NCI-H526 treated with DMSO at 0.1 percent for 48 hours (cell line): ENCODE measurements at regions not wholly inside any gene's neighbourhood (a gene's known extent, or its start where the extent isn't known, plus 50 kb on each side); places are given as distances from the start of the nearest gene placed in this dataset.
A peak's percentile ranks its signal among the peaks of the same experiment; 100 is the strongest.
"Not testable (repeated sequence)": the region's sequence is repeated elsewhere in the genome, so short reads cannot be mapped to it uniquely, and the experiment has no call there.

ENCODE experiments used
- DNase-seq: peaks from one replicate; lab custom pipeline; 2025; lab: John Stamatoyannopoulos, UW

DNA sequence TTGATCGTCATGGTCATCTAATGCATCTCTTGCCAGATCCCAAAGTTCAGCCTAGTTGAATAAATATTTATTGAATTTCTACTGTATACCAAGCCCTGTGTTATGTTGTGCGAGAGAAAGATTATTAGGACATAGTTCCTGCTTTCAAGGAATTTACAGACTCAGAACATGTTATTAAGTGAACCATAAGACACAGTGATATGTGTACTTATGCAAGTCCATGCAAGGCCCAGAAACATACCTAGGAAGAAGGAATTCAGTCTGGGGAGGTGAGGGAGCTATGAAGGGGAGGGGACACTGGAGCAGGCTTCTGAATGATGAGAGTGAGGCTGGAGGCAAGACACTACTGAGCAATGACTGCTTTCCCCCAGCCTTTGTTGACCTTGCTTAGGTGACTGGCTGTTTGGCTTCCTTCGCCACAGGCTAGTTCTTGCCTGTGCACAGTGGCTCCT, 81.4 kb downstream of the ACAA2 start:
- DNase-seq, result no peak

DNA sequence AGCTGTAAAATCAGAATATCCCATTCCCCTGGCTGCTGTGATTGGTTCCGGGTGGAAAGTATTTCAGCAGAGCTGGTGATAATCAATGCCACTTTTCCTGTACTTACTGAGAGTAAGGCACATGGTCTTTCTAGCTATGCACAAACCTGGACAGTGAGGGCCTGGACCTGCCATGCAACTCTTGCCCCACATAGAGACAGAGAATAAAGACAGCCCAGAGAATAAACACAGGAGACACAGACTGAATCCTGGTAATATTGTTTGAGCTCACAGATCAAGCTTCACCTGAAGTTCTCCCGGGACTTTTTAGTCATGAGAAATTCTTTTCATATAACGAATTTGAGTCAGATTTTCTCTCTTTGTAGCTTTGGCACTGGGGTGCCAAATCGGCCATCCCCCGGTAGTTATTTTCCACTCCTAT, 81.9 kb downstream of the ACAA2 start:
- DNase-seq, result no peak

DNA sequence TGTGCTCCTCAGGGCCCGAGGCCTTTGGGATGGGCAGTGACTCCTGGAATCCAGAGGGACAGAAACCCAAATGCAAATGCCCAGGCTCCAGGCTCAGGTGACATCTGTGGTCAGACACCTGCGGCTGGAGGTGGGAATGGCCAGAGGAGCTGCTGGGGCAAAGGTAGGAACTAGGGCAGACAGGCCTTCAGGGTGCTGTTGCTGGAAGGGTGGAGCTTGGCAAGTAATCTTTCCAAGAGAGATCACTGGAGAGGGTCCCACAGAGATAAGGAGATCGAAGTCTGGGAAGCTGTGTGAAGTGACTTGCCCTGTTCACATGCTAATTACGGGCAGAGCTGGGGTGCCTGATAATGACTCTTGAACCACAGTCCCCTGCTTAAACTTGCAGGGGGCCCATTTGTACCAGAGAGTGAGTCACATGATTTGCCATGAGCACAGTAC, 82.4 kb downstream of the ACAA2 start:
- DNase-seq, result no peak

DNA sequence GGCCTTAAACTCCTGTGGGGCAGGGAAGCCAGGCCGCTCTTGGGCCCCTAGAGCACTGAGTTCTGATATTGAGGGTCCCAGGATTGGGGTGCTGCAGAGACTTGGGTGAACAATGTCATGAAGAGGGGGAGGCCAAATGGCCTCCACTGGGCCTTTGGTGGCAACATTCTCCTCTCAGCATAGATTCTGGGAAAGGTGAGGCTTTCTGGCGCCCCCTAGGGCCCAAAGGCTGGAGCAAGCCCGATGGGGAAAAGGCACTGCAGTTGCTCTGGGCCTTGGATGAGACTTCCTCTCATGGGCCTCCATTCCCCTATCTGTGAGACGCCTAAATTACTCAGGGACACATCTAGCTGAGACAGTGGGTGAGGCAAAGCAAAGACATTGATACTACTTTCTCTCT, 84.8 kb downstream of the ACAA2 start:
- peak; percentile 1 for DNase-seq

DNA sequence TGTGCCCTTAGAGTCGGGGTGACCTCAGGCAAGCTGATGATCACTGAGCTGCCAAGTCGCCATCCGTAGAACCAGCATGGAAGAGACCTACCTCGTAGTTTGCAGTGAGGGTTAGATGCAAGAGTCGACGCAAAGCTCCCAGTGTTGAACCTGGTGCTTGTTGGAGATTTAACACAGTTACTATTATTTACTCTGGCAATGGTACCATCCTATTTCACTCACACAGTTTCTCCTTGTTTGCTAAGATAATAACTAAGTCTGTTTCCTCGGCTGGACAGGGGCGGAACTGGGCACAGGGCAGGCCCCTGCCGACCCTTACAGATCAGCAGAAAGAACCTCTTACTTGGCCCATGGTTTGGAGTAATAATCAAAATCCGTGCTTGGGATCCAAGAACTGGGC, 85.5 kb downstream of the ACAA2 start:
- no peak for DNase-seq

DNA sequence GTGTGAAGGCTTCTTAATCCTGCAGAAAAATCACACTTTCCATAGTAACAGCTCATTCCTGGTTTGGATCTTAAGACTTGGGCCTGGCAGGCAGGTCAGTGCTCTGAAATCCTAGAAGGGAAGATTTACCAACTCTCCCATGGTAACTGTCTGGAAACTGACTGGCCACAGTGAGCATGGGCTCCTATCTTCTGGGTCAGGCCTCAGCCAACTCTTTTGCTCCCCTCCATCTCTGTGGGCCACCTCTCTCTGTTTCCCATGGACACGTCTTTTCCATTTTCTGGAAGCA, 86.7 kb downstream of the ACAA2 start:
- no peak for DNase-seq

DNA sequence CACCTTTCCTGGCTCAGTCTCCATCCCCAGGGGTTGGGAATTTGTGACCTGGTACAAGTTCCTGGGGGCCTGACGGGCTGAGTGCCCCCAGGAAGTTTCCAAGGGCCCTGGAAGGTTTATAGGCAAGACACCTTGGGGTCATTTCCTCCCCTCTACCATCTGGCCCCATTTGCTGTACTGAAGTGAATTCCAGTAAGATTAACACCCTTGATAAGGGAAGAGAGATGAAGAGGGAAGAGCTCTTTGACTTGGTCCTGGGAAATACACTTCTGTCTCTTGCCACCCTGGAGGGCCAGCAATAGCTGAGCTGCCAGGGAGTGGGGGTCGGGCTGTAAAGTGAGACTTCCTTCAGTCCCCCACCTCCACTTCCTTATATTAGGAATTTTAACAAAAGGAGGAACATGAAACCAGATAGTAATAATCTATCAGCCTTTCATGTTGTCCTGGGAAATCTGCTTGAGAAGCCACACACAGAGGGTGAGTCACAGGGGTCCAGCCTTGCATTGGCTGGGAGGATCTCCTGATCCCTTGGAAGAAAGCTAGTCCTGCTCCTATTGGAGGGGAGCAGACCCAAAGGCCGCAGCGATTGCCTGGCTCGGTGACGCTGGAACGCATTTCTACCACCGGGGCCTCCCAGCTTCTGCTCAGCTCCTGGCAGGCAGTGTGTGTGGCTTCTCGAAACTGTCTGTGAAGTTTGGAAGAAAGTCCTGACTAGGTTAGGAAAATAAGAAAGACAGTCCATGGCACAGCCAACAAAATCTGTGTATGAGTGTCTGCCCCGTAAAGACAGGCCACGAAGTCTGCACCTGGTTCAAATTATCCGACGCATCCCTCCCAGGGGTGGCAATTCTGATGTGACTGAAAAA, 87.3 kb downstream of the ACAA2 start:
- DNase-seq, result no peak

DNA sequence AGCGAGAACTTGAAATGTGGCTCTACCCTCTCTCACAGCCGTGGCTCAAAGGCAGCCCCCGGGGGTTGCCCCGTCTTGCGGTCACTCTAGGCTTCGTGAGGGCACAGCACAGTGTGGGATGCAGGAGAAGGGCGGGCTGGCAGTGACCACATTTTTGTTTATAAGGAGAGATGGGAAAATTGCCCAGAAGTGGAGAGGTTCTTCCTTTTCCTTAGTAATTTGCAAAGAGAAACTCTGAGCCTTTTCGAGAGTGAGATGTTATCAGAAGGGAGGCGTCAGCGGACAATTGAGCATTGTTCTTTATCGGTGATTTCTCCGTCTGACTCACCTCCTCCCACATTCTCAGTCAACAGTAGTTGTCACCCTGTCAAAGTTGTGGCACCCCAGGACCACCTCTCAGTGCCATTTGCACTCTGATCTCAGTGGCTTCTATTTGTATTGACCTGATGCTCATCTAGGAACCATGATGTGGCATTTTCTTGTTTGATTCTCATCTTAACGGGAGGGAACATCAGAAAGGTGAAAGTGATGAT, 89.6 kb downstream of the ACAA2 start:
- DNase-seq, result peak; percentile 39

DNA sequence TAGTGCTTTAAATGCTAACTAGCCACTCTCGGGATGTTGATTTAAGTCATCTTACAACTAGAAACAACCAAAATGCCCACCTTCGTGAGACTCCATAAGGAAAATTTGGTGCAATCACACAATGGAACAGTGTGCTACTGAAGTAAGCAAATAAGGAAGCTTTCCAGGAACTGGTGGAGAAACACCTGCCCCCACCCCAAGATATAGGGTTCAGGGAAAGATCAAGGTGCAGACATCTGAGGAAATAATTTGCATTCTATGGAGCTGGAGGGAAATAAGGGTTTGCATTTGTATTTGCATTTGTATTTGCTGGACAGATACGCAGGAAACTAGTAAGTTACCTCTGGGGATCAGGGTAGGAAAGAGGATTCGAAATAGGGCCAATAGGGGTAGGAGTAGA, 90.9 kb downstream of the ACAA2 start:
- DNase-seq, result peak; percentile 94

DNA sequence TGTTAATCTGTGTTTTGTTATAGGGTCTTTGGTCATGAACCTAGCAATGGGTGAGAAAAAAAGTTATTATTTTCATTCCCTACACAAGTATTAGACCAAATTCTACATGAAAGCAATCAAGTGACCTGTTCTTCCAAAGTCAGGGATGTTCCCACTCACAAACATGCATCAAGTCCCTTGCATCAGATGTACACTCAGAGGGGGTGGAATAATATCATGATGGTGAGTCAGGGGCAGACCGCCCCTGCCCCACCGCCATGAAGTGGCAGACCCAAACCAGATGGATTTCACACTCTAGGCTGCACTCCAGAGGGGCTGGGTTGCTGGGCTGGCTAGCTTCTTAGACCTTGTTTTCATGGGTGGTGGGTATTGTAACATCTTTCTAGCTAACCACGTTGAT, 91.4 kb downstream of the ACAA2 start:
- DNase-seq, result no peak

DNA sequence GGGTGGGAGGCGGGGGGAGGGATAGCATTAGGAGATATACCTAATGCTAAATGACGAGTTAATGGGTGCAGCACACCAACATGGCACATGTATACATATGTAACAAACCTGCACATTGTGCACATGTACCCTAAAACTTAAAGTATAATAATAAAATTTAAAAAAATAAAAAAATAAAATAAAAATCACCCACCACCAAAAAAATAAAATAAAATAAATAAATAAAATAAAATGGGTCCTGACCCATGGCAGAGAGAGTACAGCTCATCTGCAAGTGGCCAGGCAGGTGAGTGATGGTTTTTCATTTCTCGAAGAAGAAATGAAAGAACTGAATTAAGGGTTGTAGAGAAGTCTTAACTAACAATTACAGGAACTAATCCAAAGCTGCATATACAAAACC, 92.4 kb downstream of the ACAA2 start:
- not testable (repeated sequence) for DNase-seq

DNA sequence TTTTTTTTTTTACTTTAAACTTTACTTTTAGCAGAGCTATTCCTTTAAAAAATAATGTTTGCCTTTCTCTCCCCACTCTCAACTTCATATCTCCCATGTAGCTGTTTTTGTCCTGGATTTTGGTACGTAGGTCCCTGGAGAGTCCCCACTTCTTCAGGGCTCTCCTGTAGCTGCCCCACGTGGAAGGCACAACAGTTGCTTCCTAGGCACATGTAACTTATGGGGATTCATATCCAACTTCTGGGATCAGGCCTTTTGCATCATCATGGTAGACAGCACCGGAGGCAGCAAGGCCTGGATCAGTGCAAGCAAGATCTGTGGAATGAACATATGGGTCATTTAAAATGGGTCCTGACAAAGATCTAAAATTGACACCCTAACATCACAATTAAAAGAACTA, 95.7 kb downstream of the ACAA2 start:
- no peak for DNase-seq

DNA sequence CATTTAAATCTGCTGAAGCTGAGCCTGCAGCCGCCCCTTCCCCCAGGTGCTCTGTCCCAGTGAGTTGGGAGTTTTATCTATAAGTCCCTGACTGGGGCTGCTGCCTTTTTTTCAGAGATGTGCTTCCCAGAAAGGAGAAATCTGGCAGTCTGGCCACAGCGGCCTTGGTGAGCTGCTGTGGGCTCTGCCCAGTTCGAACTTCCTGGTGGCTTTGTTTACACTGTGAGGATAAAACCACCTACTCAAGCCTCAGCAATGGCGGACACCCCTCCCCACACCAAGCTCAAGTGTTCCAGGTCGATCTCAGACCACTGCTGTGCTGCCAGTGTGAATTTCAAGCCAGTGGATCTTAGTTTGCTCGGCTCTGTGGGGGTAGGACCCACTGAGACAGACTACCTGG, 97.3 kb downstream of the ACAA2 start:
- DNase-seq, result no peak

DNA sequence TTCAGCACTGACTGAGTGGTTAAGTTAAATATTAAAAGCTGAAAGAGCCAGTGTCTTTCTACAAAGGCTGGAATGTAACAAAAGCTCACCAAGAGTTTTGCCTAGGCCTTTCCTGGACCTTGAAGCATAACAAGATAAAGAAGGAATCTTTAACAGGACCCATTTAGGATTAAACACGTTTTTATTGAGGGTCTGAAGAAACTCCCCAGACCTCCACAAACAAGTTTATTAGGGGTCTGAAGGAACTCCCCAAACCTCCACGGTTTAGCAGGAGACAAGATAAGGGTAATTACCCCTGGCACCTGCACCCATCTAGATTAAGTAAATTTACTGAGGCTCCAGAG, 104.0 kb downstream of the ACAA2 start:
- DNase-seq, result no peak

DNA sequence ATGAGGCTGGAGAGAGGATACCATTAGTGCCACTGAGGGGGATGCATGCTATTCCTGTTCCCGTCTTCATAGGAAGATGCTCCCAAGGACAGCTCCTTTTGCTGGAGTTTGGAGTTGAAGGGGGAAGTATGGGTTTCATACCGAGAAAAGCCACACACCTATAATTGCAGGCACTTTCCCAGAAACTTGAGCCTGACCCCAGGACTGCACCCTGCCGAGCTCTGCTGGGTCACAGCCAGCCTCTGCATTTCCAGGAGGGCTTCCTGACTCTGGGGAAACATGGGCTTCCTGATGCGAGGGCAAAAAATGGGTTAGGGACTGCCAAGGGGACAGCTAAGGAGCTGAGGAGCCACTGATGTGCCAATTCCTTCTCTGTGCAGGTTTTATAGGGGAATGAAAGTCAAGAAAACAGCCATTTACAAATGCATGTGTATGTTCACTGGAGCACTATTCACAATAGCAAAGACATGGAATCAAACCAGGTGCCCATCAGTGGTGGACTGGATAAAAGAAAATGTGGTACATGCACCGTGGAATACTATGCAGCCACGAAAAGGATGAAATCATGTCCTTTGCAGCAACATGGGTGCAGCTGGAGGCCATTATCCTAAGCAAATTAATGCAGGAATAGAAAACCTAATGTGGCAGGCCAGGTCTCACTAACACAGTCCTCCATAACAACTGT, 104.5 kb downstream of the ACAA2 start:
- no peak for DNase-seq

DNA sequence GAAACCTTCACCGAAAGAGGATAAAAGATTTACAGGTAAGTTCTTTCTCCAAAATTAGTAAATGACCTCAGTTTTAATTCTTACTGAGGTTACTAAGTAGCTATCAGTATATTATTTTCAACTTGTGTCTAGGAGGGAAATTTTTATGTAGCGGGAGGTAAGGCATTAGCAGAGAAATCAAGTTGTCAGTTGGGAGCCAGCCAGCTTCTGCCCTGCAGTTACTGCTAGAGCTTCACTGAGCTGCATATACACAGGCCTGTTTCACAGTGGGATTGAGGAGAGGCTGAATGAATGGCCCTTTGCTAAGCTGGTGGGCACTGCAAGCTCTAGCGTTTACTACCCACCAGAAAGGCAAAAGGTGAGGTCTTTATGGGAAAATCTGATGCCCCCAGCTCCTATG, 105.7 kb downstream of the ACAA2 start:
- DNase-seq, result no peak

DNA sequence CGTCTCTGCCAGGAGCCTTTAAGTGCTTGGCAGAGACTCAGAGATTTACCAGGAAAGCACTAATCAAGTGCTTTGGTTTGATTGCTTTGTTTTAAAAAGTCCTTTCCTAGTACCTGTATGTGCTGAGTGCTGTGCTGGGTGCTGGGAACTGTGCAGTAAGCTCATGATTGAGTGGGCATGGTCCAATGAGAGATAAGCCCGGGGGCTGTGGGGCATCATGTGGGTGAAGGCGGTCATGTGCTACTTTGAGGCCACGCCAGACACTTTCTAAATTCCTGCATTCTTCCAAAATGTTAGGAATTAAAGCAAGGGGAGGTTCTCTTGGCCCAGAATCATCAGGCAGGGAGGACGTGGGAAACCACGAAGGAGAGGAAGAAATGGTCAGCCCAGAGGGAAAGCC, 109.0 kb downstream of the ACAA2 start:
- DNase-seq, result no peak

DNA sequence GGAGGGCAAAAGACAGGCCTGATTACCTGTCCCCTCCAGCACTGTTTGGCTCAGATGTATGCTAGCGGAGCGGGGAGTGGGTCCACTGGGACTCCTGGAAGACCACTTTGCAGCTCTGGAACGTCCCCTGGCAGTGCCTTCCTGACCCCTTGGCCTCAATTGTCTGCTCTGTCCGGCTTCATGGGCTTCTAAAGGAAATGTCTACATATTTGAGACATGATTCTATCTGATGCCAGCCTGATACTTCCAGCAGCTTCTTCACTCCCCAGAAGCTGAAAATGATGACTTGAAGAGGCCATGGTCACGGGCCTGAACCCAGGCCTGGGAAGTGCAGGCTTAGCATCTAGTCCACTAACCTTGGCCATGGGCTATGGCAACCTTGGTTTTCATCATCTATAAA, 112.1 kb downstream of the ACAA2 start:
- no peak for DNase-seq

DNA sequence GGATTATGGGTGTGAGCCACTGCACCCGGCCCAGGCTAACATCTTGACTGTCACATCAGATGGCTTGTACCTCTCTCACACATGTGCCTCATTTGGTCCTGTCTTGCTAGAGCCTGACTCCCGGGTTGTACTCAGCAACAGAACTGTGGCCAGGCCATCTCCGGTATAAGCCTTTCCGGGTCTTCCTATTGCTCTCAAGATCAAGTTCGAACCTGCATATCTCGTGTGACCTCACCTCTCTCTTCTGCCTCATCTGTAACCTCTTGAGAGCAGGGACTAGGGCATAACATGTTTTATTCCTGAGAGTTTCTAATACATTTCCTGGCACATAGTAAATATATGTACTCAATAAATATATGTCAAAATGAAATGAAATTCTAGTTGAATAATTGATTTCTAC, 114.0 kb downstream of the ACAA2 start:
- no peak for DNase-seq

DNA sequence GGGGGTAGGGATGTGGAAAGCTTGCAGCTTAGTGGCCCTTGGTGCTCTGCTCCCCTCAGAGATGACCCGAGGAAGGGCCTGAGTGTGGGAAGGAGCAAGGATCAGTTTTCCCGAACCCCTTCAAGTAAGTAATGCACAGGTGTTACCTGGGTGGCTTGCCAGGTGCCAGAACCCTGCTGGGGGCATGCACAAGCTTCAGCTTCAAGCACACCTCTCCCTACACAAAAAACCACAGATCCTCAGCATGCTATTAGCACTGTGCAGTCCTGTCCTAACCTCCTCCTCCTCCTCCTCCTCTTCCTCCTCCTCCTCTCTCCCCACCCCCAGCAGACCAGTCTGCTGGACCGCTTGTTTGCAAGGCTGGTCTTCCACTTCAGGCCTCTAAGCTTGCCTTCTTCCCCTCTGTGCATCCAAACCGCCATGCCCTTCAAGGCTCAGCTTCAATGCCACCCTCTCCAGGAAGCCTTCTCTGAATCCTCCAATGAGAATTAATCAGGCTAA, 114.8 kb downstream of the ACAA2 start:
- no peak for DNase-seq

DNA sequence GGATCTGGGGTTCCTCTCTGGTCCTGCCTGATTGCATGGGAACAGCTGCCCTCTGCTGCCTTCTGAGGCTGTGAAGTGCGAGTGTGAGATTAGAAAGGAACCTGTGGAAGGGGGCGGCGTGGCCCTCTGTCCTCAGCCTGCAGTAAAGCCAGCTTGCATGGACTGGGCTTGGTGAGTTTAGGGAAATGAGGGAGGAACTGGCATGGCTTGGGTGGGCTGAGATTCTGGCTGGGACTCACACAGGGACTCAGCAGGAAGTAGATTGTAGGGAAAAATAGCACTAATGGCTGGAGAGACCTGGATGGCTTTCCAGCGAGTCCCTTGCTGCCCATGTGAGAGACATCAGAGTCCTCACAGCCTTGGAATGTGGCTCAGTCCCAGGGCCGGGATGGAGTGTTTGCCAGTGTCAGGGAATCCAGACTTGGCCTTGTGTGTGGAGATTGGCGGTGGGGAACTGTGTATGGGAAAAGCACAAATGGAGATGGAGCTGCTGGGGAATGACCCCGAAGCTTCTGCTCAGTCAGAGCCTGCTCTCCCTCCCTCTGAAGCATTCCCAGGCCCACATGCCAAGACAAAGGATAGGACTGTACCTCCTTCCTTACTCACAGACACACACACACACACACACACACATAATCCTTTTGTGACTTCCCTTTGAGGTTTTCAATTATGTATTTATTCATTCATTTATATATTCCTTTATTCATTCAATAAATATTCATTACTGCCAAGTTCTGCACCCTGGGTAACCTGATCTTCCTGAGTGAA, 115.4 kb downstream of the ACAA2 start:
- DNase-seq, result peak; percentile 22

DNA sequence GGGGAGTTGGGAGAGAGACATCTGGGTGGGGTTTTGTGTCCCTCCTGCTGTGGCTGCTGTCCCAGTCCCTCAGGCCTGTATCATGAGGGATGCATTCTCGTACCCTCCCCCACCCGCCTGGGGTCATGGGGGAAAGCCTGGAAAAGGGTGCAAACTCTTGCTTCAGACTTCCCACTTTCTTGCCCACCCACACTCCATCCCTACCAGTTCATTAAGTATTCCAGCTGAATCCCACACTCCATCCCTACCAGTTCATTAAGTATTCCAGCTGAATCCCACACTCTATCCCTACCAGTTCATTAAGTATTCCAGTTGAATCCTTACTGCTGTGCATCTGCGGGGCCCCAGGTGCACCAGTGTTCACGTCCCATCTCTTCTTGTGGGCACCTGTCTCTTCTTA, 116.3 kb downstream of the ACAA2 start:
- no peak for DNase-seq

DNA sequence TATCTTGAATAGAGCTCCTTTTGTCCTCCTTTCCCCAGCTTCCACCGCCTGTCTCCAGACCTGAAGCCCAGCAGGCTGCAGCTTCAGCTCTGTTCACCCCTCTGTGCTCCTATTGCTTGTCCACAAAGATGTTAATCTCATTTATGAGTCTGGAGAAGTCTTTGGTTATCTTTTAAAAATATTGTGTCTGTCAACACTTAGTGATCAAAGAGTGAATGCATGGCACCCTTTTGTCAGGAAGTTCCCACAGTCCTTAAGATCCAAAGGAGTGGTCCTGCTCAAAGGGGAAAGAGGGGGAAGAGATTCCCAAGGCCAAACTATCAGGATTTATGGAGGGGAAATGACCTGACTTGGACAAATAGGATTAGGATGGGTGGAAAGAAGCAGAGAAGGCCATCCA, 118.9 kb downstream of the ACAA2 start:
- no peak for DNase-seq
